GM23338 (cell line): ENCODE measurements at regions not wholly inside any gene's neighbourhood (a gene's known extent, or its start where the extent isn't known, plus 50 kb on each side); places are given as distances from the start of the nearest gene placed in this dataset.

ENCODE experiments used
- ATAC-seq: fragments of 200-7000 bp; cut with Tn5 transposase; 3 replicates; pipeline ENCODE4 v1.9.1; 2020
- DNase-seq: peaks from one replicate; pipeline ENCODE4 v3.0.0-alpha.2; 2015; ENCODE audit warnings: low spot score
- H2AFZ ChIP-seq: fragments of 200-600 bp; sonication (generic); 2 replicates; pipeline ENCODE4 v1.8.0; 2016; ENCODE audit warnings: antibody characterized with exemption, mild to moderate bottlenecking, moderate library complexity
- H3F3A ChIP-seq: fragments of 200-600 bp; sonication (generic); replicated peaks from 2 replicates; pipeline ENCODE4 v1.8.0; 2017; ENCODE audit warnings: antibody characterized with exemption, mixed run types, low read depth
- H3K27ac ChIP-seq: fragments of 200-600 bp; sonication (generic); 2 replicates; pipeline ENCODE4 v1.6.1; 2016; ENCODE audit warnings: low read depth
- H3K27me3 ChIP-seq: fragments of 200-600 bp; sonication (generic); 2 replicates; pipeline ENCODE4 v1.8.0; 2016; ENCODE audit warnings: mild to moderate bottlenecking, mixed run types, moderate library complexity; ENCODE audit not compliant: insufficient read depth
- H3K36me3 ChIP-seq: fragments of 200-600 bp; sonication (generic); 2 replicates; pipeline ENCODE4 v1.8.0; 2016; ENCODE audit warnings: mild to moderate bottlenecking; ENCODE audit not compliant: insufficient read depth
- H3K4me1 ChIP-seq: fragments of 200-600 bp; sonication (generic); 2 replicates; pipeline ENCODE4 v1.8.0; 2016; ENCODE audit warnings: mild to moderate bottlenecking, moderate library complexity; ENCODE audit not compliant: insufficient read depth
- H3K4me2 ChIP-seq: fragments of 200-600 bp; sonication (generic); 2 replicates; pipeline ENCODE4 v1.7.1; 2017; ENCODE audit warnings: mixed run types
- H3K4me3 ChIP-seq: fragments of 200-600 bp; sonication (generic); 2 replicates; pipeline ENCODE4 v1.6.1; 2016; ENCODE audit warnings: mixed run types
- H3K79me2 ChIP-seq: fragments of 200-600 bp; sonication (generic); replicated peaks from 2 replicates; pipeline ENCODE4 v1.8.0; 2017; ENCODE audit warnings: mild to moderate bottlenecking; ENCODE audit not compliant: insufficient read depth
- H3K9me2 ChIP-seq: fragments of 200-600 bp; sonication (generic); 2 replicates; pipeline ENCODE4 v1.8.0; 2017; ENCODE audit not compliant: insufficient read depth
- H4K20me1 ChIP-seq: fragments of 200-600 bp; sonication (generic); replicated peaks from 2 replicates; pipeline ENCODE4 v1.8.0; 2017; ENCODE audit warnings: mild to moderate bottlenecking; ENCODE audit not compliant: insufficient read depth
- H3K27ac Mint-ChIP-seq: 2 replicates; pipeline ENCODE4 v1.8.0; 2020; ENCODE audit warnings: inconsistent platforms, mild to moderate bottlenecking, moderate library complexity, mixed read lengths
- H3K27me3 Mint-ChIP-seq: 3 replicates; pipeline ENCODE4 v1.8.0; 2022; ENCODE audit warnings: low read depth, mild to moderate bottlenecking, moderate library complexity, mixed read lengths, inconsistent platforms; ENCODE audit not compliant: insufficient read depth, poor library complexity
- H3K36me3 Mint-ChIP-seq: 3 replicates; pipeline ENCODE4 v1.8.0; 2021; ENCODE audit warnings: low read depth, mild to moderate bottlenecking, inconsistent platforms, moderate library complexity, mixed read lengths
- H3K4me1 Mint-ChIP-seq: 3 replicates; pipeline ENCODE4 v1.8.0; 2020; ENCODE audit warnings: mild to moderate bottlenecking, inconsistent platforms, mixed read lengths
- H3K4me3 Mint-ChIP-seq: 3 replicates; pipeline ENCODE4 v1.8.0; 2021; ENCODE audit warnings: moderate library complexity, mild to moderate bottlenecking, inconsistent platforms, mixed read lengths
- H3K9me3 Mint-ChIP-seq: 3 replicates; pipeline ENCODE4 v1.8.0; 2020; ENCODE audit warnings: moderate library complexity, mild to moderate bottlenecking, inconsistent platforms, mixed read lengths
- EZH2 ChIP-seq: fragments of 200-600 bp; sonication (generic); IDR thresholded peaks from one replicate; pipeline ENCODE4 v1.8.0; 2017; ENCODE audit warnings: antibody characterized with exemption, mild to moderate bottlenecking, low read depth; ENCODE audit not compliant: unreplicated experiment
- JUNB ChIP-seq: IDR thresholded peaks from one replicate; pipeline ENCODE4 v1.6.1; 2016; ENCODE audit warnings: antibody characterized with exemption; ENCODE audit not compliant: unreplicated experiment
- POLR2AphosphoS5 ChIP-seq: IDR thresholded peaks from 2 replicates; pipeline ENCODE4 v1.6.1; 2016; ENCODE audit warnings: antibody characterized with exemption, low read depth
- STAT1 ChIP-seq: IDR thresholded peaks from one replicate; pipeline ENCODE4 v1.6.1; 2016; ENCODE audit warnings: antibody characterized with exemption; ENCODE audit not compliant: unreplicated experiment
- ZNF114 ChIP-seq: fragments of 250-450 bp; sonication (Bioruptor Pico); IDR thresholded peaks from 2 replicates; pipeline ENCODE4 v1.5.0; 2020; ENCODE audit warnings: mild to moderate bottlenecking, moderate library complexity
- ZNF331 ChIP-seq: fragments of 250-450 bp; sonication (Bioruptor Pico); IDR thresholded peaks from 2 replicates; pipeline ENCODE4 v1.5.0; 2020; ENCODE audit warnings: low read depth, mild to moderate bottlenecking, moderate library complexity
- TF ChIP-seq, protein P1 (sequence below), 2 experiments: fragments of 200-600 bp in 1 of 2; sonication (generic) in 1 of 2; conservative IDR thresholded peaks; 2 replicates each; pipeline versions ENCODE4 v1.5.1 to v1.6.1; 2016 to 2017; ENCODE audit warnings: antibody characterized with exemption in 2 of 2, low read depth in 2 of 2, mild to moderate bottlenecking in 2 of 2, moderate library complexity in 1 of 2
- TF ChIP-seq, protein P2 (sequence below): IDR thresholded peaks from one replicate; pipeline ENCODE4 v1.6.1; 2018; ENCODE audit warnings: antibody characterized with exemption; ENCODE audit not compliant: unreplicated experiment
- TF ChIP-seq, protein P3 (sequence below): fragments of 250-450 bp; sonication (Bioruptor Pico); IDR thresholded peaks from 2 replicates; pipeline ENCODE4 v1.5.0; 2020; ENCODE audit warnings: mild to moderate bottlenecking, moderate library complexity
- TF ChIP-seq, protein P4 (sequence below): IDR thresholded peaks from 2 replicates; pipeline ENCODE4 v1.6.1; 2016; ENCODE audit warnings: antibody characterized with exemption

DNA sequence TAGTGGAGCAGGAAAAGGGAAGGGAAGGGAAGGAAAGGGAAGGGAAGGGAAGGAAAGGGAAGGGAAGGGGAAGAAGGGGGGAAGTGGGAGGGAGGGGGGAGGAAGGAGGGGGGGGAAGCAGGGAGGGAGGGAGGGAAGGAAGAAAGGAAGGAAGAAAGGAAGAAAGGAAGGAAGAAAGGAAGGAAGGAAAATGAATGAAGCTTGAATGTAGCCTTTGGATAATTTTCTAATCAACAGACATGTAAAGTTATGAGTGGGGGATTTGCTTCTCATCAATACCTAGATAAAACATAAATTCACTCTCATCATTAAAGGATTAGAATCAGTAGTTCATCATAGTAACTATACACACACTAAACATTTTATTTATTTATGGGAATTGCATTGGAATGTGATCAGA lies 446.9 kb upstream of the FAM241A start:
- H3K4me1 ChIP-seq = no peaks in the 10 kb centered on the region
- H3K9me3 Mint-ChIP-seq = no peaks in the 10 kb centered on the region
- no peak overlapping the region for H3K4me3 ChIP-seq
- no peaks in the 10 kb centered on the region for H3K36me3 ChIP-seq
- H3K79me2 ChIP-seq = no peaks in the 10 kb centered on the region
- H3K36me3 Mint-ChIP-seq = no peaks in the 10 kb centered on the region
- DNase-seq (no peak), ATAC-seq (no peak)
- no peaks in the 10 kb centered on the region for H3K9me2 ChIP-seq
- H3K27me3 ChIP-seq = no peaks in the 10 kb centered on the region
- no peak overlapping the region for H3K27ac Mint-ChIP-seq
- H4K20me1 ChIP-seq = no peaks in the 10 kb centered on the region
- H3K27me3 Mint-ChIP-seq = no peaks in the 10 kb centered on the region
- no peak overlapping the region for H3K4me2 ChIP-seq
- no peak for TF ChIP-seq POLR2AphosphoS5
- TF ChIP-seq ZNF114 (CRISPR knock-in tag) = no peak
- TF ChIP-seq JUNB = no peak
- no peak for TF ChIP-seq EZH2
- TF ChIP-seq, protein P1, sequence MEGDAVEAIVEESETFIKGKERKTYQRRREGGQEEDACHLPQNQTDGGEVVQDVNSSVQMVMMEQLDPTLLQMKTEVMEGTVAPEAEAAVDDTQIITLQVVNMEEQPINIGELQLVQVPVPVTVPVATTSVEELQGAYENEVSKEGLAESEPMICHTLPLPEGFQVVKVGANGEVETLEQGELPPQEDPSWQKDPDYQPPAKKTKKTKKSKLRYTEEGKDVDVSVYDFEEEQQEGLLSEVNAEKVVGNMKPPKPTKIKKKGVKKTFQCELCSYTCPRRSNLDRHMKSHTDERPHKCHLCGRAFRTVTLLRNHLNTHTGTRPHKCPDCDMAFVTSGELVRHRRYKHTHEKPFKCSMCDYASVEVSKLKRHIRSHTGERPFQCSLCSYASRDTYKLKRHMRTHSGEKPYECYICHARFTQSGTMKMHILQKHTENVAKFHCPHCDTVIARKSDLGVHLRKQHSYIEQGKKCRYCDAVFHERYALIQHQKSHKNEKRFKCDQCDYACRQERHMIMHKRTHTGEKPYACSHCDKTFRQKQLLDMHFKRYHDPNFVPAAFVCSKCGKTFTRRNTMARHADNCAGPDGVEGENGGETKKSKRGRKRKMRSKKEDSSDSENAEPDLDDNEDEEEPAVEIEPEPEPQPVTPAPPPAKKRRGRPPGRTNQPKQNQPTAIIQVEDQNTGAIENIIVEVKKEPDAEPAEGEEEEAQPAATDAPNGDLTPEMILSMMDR (conservative IDR thresholded peaks at IDR 0.05; ENCODE audit: low read depth in 2 of 2) = no peak
- TF ChIP-seq, protein P2, sequence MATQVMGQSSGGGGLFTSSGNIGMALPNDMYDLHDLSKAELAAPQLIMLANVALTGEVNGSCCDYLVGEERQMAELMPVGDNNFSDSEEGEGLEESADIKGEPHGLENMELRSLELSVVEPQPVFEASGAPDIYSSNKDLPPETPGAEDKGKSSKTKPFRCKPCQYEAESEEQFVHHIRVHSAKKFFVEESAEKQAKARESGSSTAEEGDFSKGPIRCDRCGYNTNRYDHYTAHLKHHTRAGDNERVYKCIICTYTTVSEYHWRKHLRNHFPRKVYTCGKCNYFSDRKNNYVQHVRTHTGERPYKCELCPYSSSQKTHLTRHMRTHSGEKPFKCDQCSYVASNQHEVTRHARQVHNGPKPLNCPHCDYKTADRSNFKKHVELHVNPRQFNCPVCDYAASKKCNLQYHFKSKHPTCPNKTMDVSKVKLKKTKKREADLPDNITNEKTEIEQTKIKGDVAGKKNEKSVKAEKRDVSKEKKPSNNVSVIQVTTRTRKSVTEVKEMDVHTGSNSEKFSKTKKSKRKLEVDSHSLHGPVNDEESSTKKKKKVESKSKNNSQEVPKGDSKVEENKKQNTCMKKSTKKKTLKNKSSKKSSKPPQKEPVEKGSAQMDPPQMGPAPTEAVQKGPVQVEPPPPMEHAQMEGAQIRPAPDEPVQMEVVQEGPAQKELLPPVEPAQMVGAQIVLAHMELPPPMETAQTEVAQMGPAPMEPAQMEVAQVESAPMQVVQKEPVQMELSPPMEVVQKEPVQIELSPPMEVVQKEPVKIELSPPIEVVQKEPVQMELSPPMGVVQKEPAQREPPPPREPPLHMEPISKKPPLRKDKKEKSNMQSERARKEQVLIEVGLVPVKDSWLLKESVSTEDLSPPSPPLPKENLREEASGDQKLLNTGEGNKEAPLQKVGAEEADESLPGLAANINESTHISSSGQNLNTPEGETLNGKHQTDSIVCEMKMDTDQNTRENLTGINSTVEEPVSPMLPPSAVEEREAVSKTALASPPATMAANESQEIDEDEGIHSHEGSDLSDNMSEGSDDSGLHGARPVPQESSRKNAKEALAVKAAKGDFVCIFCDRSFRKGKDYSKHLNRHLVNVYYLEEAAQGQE = no peak
- no peak for TF ChIP-seq STAT1
- no peak for TF ChIP-seq ZNF331
- TF ChIP-seq, protein P3, sequence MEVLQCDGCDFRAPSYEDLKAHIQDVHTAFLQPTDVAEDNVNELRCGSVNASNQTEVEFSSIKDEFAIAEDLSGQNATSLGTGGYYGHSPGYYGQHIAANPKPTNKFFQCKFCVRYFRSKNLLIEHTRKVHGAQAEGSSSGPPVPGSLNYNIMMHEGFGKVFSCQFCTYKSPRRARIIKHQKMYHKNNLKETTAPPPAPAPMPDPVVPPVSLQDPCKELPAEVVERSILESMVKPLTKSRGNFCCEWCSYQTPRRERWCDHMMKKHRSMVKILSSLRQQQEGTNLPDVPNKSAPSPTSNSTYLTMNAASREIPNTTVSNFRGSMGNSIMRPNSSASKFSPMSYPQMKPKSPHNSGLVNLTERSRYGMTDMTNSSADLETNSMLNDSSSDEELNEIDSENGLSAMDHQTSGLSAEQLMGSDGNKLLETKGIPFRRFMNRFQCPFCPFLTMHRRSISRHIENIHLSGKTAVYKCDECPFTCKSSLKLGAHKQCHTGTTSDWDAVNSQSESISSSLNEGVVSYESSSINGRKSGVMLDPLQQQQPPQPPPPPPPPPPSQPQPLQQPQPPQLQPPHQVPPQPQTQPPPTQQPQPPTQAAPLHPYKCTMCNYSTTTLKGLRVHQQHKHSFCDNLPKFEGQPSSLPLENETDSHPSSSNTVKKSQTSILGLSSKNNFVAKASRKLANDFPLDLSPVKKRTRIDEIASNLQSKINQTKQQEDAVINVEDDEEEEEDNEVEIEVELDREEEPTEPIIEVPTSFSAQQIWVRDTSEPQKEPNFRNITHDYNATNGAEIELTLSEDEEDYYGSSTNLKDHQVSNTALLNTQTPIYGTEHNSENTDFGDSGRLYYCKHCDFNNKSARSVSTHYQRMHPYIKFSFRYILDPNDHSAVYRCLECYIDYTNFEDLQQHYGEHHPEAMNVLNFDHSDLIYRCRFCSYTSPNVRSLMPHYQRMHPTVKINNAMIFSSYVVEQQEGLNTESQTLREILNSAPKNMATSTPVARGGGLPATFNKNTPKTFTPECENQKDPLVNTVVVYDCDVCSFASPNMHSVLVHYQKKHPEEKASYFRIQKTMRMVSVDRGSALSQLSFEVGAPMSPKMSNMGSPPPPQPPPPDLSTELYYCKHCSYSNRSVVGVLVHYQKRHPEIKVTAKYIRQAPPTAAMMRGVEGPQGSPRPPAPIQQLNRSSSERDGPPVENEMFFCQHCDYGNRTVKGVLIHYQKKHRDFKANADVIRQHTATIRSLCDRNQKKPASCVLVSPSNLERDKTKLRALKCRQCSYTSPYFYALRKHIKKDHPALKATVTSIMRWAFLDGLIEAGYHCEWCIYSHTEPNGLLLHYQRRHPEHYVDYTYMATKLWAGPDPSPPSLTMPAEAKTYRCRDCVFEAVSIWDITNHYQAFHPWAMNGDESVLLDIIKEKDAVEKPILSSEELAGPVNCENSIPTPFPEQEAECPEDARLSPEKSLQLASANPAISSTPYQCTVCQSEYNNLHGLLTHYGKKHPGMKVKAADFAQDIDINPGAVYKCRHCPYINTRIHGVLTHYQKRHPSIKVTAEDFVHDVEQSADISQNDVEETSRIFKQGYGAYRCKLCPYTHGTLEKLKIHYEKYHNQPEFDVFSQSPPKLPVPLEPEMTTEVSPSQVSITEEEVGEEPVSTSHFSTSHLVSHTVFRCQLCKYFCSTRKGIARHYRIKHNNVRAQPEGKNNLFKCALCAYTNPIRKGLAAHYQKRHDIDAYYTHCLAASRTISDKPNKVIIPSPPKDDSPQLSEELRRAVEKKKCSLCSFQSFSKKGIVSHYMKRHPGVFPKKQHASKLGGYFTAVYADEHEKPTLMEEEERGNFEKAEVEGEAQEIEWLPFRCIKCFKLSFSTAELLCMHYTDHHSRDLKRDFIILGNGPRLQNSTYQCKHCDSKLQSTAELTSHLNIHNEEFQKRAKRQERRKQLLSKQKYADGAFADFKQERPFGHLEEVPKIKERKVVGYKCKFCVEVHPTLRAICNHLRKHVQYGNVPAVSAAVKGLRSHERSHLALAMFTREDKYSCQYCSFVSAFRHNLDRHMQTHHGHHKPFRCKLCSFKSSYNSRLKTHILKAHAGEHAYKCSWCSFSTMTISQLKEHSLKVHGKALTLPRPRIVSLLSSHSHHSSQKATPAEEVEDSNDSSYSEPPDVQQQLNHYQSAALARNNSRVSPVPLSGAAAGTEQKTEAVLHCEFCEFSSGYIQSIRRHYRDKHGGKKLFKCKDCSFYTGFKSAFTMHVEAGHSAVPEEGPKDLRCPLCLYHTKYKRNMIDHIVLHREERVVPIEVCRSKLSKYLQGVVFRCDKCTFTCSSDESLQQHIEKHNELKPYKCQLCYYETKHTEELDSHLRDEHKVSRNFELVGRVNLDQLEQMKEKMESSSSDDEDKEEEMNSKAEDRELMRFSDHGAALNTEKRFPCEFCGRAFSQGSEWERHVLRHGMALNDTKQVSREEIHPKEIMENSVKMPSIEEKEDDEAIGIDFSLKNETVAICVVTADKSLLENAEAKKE (CRISPR knock-in tag) = no peak
- TF ChIP-seq, protein P4, sequence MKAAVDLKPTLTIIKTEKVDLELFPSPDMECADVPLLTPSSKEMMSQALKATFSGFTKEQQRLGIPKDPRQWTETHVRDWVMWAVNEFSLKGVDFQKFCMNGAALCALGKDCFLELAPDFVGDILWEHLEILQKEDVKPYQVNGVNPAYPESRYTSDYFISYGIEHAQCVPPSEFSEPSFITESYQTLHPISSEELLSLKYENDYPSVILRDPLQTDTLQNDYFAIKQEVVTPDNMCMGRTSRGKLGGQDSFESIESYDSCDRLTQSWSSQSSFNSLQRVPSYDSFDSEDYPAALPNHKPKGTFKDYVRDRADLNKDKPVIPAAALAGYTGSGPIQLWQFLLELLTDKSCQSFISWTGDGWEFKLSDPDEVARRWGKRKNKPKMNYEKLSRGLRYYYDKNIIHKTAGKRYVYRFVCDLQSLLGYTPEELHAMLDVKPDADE = no peak
- H2AFZ ChIP-seq = no peak overlapping the region
- H3K27ac ChIP-seq = no peak overlapping the region
- H3K4me1 Mint-ChIP-seq = no peaks in the 10 kb centered on the region
- H3K4me3 Mint-ChIP-seq = no peak overlapping the region
- H3F3A ChIP-seq = no peaks in the 10 kb centered on the region
